ENCODE measurements at regions not wholly inside any gene's neighbourhood (a gene's known extent, or its start where the extent isn't known, plus 50 kb on each side); places are given as distances from the start of the nearest gene placed in this dataset.

GRCh38 chr9:80932181-80932580, 757.2 kb downstream of the TLE1 start:
- no peak for DNase-seq (ENCODE audit: low read depth in 2 of 2)

- DNase-seq (ENCODE audit: low read depth in 2 of 2), result no peak
These were observed 758.2 kb downstream of the TLE1 start for GRCh38 chr9:80931163-80931562.

- no peak for DNase-seq (ENCODE audit: low read depth in 2 of 2)
These were observed 760.6 kb downstream of the TLE1 start for GRCh38 chr9:80928697-80929096.

- DNase-seq (ENCODE audit: low read depth in 2 of 2), result no peak
These were observed 762.7 kb downstream of the TLE1 start for GRCh38 chr9:80926611-80927010.

GRCh38 chr9:80922544-80922943, 766.8 kb downstream of the TLE1 start:
- no peak for DNase-seq (ENCODE audit: low read depth in 2 of 2)

- no peak for DNase-seq (ENCODE audit: low read depth in 2 of 2)
These were observed 782.6 kb downstream of the TLE1 start for GRCh38 chr9:80906728-80907127.

- no peak for DNase-seq (ENCODE audit: low read depth in 2 of 2)
These were observed 790.1 kb downstream of the TLE1 start for GRCh38 chr9:80899208-80899607.

GRCh38 chr9:80893190-80893589, 796.2 kb downstream of the TLE1 start:
- no peak for DNase-seq (ENCODE audit: low read depth in 2 of 2)

GRCh38 chr9:80892703-80893102, 796.6 kb downstream of the TLE1 start:
- no peak for DNase-seq (ENCODE audit: low read depth in 2 of 2)

- DNase-seq (ENCODE audit: low read depth in 2 of 2), result no peak
These were observed 799.2 kb downstream of the TLE1 start for GRCh38 chr9:80890124-80890523.

- no peak for DNase-seq (ENCODE audit: low read depth in 2 of 2)
These were observed 803.5 kb downstream of the TLE1 start for GRCh38 chr9:80885894-80886293.

- DNase-seq (ENCODE audit: low read depth in 2 of 2), result no peak
These were observed 805.3 kb downstream of the TLE1 start for GRCh38 chr9:80883826-80884579.

GRCh38 chr9:80883426-80883825, 805.9 kb downstream of the TLE1 start:
- no peak for DNase-seq (ENCODE audit: low read depth in 2 of 2)

- DNase-seq (ENCODE audit: low read depth in 2 of 2), result no peak
These were observed 807.4 kb downstream of the TLE1 start for GRCh38 chr9:80881940-80882339.

- DNase-seq (ENCODE audit: low read depth in 2 of 2), result no peak
These were observed 808.0 kb downstream of the TLE1 start for GRCh38 chr9:80881320-80881719.

- DNase-seq (ENCODE audit: low read depth in 2 of 2), result no peak
These were observed 810.8 kb downstream of the TLE1 start for GRCh38 chr9:80878556-80878955.

- DNase-seq (ENCODE audit: low read depth in 2 of 2), result no peak
These were observed 813.4 kb downstream of the TLE1 start for GRCh38 chr9:80875947-80876346.

- DNase-seq (ENCODE audit: low read depth in 2 of 2), result no peak
These were observed 815.1 kb downstream of the TLE1 start for GRCh38 chr9:80874276-80874675.

- no peak for DNase-seq (ENCODE audit: low read depth in 2 of 2)
These were observed 815.5 kb downstream of the TLE1 start for GRCh38 chr9:80873861-80874260.

GRCh38 chr9:80871596-80871995, 817.8 kb downstream of the TLE1 start:
- DNase-seq (ENCODE audit: low read depth in 2 of 2), result no peak

GRCh38 chr9:80867731-80868130, 821.6 kb downstream of the TLE1 start:
- no peak for DNase-seq (ENCODE audit: low read depth in 2 of 2)

GRCh38 chr9:80866576-80867227, 822.6 kb downstream of the TLE1 start:
- no peak for DNase-seq (ENCODE audit: low read depth in 2 of 2)

- no peak for DNase-seq (ENCODE audit: low read depth in 2 of 2)
These were observed 823.2 kb downstream of the TLE1 start for GRCh38 chr9:80866121-80866520.

- no peak for DNase-seq (ENCODE audit: low read depth in 2 of 2)
These were observed 846.3 kb downstream of the TLE1 start for GRCh38 chr9:80843028-80843427.

All from activated CD8-positive, alpha-beta memory T cell treated with anti-CD3 and anti-CD28 coated beads for 4 hours (primary cell).